ENCODE measurements at regions not wholly inside any gene's neighbourhood (a gene's known extent, or its start where the extent isn't known, plus 50 kb on each side); places are given as distances from the start of the nearest gene placed in this dataset.

- TF ChIP-seq EZH2phosphoT487 (IDR thresholded peaks at IDR 0.05; ENCODE audit: low read depth, severe bottlenecking, unreplicated experiment) = no peak
- TF ChIP-seq, protein P1, sequence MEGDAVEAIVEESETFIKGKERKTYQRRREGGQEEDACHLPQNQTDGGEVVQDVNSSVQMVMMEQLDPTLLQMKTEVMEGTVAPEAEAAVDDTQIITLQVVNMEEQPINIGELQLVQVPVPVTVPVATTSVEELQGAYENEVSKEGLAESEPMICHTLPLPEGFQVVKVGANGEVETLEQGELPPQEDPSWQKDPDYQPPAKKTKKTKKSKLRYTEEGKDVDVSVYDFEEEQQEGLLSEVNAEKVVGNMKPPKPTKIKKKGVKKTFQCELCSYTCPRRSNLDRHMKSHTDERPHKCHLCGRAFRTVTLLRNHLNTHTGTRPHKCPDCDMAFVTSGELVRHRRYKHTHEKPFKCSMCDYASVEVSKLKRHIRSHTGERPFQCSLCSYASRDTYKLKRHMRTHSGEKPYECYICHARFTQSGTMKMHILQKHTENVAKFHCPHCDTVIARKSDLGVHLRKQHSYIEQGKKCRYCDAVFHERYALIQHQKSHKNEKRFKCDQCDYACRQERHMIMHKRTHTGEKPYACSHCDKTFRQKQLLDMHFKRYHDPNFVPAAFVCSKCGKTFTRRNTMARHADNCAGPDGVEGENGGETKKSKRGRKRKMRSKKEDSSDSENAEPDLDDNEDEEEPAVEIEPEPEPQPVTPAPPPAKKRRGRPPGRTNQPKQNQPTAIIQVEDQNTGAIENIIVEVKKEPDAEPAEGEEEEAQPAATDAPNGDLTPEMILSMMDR (IDR thresholded peaks at IDR 0.05; ENCODE audit: poor library complexity) = no peak
Observed at GRCh38 chr2:45154144-45154543, 144.9 kb upstream of the SIX2 start.
